Breast epithelium (tissue), 4 donors: ENCODE measurements at regions not wholly inside any gene's neighbourhood (a gene's known extent, or its start where the extent isn't known, plus 50 kb on each side); places are given as distances from the start of the nearest gene placed in this dataset.

Experiments
- DNase-seq, 2 donors: peaks; one replicate each; pipeline ENCODE4 v3.0.0-alpha.2; 2019; ENCODE audit warnings: low spot score in 2 of 2
- H3K27ac ChIP-seq, 2 donors: fragments of 200-600 bp; sonication (generic) in 1 of 2; one replicate each; pipeline ENCODE4 v1.5.1; 2016 to 2019; ENCODE audit warnings: mild to moderate bottlenecking in 1 of 2
- H3K27me3 ChIP-seq, 2 donors: fragments of 200-600 bp; sonication (generic) in 1 of 2; one replicate each; pipeline versions ENCODE4 v1.5.1 to v1.6.0; 2017 to 2019; ENCODE audit warnings: control low read depth in 1 of 2, mild to moderate bottlenecking in 1 of 2
- H3K36me3 ChIP-seq: fragments of 200-600 bp; one replicate; pipeline ENCODE4 v1.5.1; 2019
- H3K4me1 ChIP-seq, 2 donors: fragments of 200-600 bp; sonication (generic); one replicate each; pipeline ENCODE4 v1.5.1; 2016 to 2019; ENCODE audit warnings: control low read depth in 1 of 2
- H3K4me3 ChIP-seq, 3 donors: fragments of 200-600 bp; sonication (generic); 1 replicate in 2 of 3; 2 replicates in 1 of 3; pipeline ENCODE4 v1.5.1; 2016 to 2019; ENCODE audit warnings: mild to moderate bottlenecking in 3 of 3, moderate library complexity in 2 of 3
- H3K9me3 ChIP-seq, 2 donors: fragments of 200-600 bp; sonication (generic) in 1 of 2; one replicate each; pipeline ENCODE4 v1.5.1; 2016 to 2019; ENCODE audit warnings: control low read depth in 1 of 2
- POLR2A ChIP-seq: fragments of 450-650 bp; IDR thresholded peaks from one replicate; pipeline ENCODE4 v1.6.1; 2016; ENCODE audit warnings: antibody characterized with exemption, mild to moderate bottlenecking, moderate library complexity
- POLR2AphosphoS5 ChIP-seq, 3 donors: sonication (generic); formaldehyde crosslinking; IDR thresholded peaks; one replicate each; pipeline ENCODE4 v1.6.1; 2017; ENCODE audit warnings: antibody characterized with exemption in 3 of 3
- intact Hi-C: fragments of 100-400 bp; cut with DNase I; formaldehyde crosslinking; loops from one replicate; pipeline ENCODE4 v1.15.1; 2023; ENCODE audit warnings: low total_unique reads
- TF ChIP-seq, protein P1 (sequence below), 3 donors: fragments of 450-650 bp; IDR thresholded peaks; one replicate each; pipeline ENCODE4 v1.5.1; 2016 to 2017; ENCODE audit warnings: antibody characterized with exemption in 3 of 3, mild to moderate bottlenecking in 3 of 3, moderate library complexity in 3 of 3

DNA sequence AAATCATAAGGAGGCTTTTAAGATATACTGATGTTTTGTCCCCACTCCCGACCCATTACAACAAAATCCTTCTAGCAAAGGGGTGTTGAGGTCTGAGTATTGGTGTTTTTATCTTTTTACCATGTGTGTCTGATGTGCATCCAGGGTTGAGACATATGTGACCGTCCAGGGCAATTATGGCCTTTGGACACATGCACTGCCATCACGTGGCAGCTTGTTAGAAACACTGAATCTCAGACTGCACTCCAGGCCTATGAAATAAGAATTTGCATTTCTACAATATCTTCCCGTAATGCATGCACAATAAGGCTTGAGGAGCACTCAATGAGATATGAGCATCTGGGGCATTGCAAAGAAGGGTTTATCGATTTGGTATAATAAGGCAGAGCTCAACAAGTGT lies 235.1 kb upstream of the ZNF804A start:
- DNase-seq, result no peak
- intact Hi-C loops, result no loop called here
- Histone ChIP-seq H3K27me3 (no peaks in the 10 kb centered on the region), H3K27ac (no peak overlapping the region), H3K4me3 (no peak overlapping the region), H3K4me1 (no peaks in the 10 kb centered on the region), H3K36me3 (no peaks in the 10 kb centered on the region), H3K9me3 (no peaks in the 10 kb centered on the region)
- TF ChIP-seq POLR2A (no peak), POLR2AphosphoS5 (IDR thresholded peaks at IDR 0.05) (no peak)

DNA sequence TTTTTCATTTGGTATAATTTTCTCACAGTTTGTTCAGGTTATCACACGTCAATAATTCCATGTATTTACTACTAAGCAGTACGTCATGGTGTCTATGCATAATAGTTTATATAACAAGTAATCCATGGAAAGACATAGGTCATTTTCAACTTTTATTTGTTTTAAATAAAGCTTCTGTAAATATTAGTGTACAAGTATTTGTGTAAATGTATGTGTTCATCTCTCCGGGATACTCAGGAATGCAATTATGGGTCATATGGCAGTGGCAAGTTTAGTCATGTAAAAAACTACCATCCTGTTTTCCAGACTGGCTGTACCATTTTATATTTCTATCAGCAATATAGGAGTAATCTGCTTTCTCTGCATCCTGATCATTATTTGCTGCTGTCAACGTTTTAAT lies 231.1 kb upstream of the ZNF804A start:
- Histone ChIP-seq H3K27ac (no peak overlapping the region), H3K4me1 (no peaks in the 10 kb centered on the region), H3K4me3 (no peak overlapping the region), H3K27me3 (no peaks in the 10 kb centered on the region), H3K9me3 (no peaks in the 10 kb centered on the region), H3K36me3 (no peaks in the 10 kb centered on the region)
- DNase-seq, result no peak
- no peak for TF ChIP-seq POLR2AphosphoS5 (IDR thresholded peaks at IDR 0.05)
- TF ChIP-seq, protein P1, sequence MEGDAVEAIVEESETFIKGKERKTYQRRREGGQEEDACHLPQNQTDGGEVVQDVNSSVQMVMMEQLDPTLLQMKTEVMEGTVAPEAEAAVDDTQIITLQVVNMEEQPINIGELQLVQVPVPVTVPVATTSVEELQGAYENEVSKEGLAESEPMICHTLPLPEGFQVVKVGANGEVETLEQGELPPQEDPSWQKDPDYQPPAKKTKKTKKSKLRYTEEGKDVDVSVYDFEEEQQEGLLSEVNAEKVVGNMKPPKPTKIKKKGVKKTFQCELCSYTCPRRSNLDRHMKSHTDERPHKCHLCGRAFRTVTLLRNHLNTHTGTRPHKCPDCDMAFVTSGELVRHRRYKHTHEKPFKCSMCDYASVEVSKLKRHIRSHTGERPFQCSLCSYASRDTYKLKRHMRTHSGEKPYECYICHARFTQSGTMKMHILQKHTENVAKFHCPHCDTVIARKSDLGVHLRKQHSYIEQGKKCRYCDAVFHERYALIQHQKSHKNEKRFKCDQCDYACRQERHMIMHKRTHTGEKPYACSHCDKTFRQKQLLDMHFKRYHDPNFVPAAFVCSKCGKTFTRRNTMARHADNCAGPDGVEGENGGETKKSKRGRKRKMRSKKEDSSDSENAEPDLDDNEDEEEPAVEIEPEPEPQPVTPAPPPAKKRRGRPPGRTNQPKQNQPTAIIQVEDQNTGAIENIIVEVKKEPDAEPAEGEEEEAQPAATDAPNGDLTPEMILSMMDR (IDR thresholded peaks at IDR 0.05), result no peak
- intact Hi-C loops, result no loop called here

- no peaks in the 10 kb centered on the region for H3K36me3 ChIP-seq
- no peak for DNase-seq
- no peak for TF ChIP-seq POLR2AphosphoS5 (IDR thresholded peaks at IDR 0.05)
- TF ChIP-seq POLR2A, result no peak
- TF ChIP-seq, protein P1 (IDR thresholded peaks at IDR 0.05), result no peak
- intact Hi-C loops, result no loop called here
- no peaks in the 10 kb centered on the region for H3K27me3 ChIP-seq
- H3K4me1 ChIP-seq, result no peaks in the 10 kb centered on the region
- no peak overlapping the region for H3K27ac ChIP-seq
- no peaks in the 10 kb centered on the region for H3K9me3 ChIP-seq
- H3K4me3 ChIP-seq, result no peak overlapping the region
Measured at GRCh38 chr2:184369307-184369706, 229.0 kb upstream of the ZNF804A start.

- intact Hi-C loops, result no loop called here
- DNase-seq, result no peak
- Histone ChIP-seq H3K27ac (no peak overlapping the region), H3K4me1 (no peaks in the 10 kb centered on the region), H3K9me3 (no peaks in the 10 kb centered on the region), H3K36me3 (no peaks in the 10 kb centered on the region), H3K4me3 (no peak overlapping the region), H3K27me3 (no peaks in the 10 kb centered on the region)
- TF ChIP-seq POLR2AphosphoS5 (IDR thresholded peaks at IDR 0.05) (no peak), POLR2A (no peak)
- TF ChIP-seq, protein P1 (IDR thresholded peaks at IDR 0.05), result no peak
Measured at GRCh38 chr2:184370954-184371353, 227.4 kb upstream of the ZNF804A start.

- no peak overlapping the region for H3K4me3 ChIP-seq
- H3K27me3 ChIP-seq, result no peaks in the 10 kb centered on the region
- intact Hi-C loops, result no loop called here
- no peak overlapping the region for H3K27ac ChIP-seq
- no peaks in the 10 kb centered on the region for H3K9me3 ChIP-seq
- TF ChIP-seq POLR2AphosphoS5 (IDR thresholded peaks at IDR 0.05) (no peak), POLR2A (no peak)
- TF ChIP-seq, protein P1 (IDR thresholded peaks at IDR 0.05), result no peak
- H3K36me3 ChIP-seq, result no peaks in the 10 kb centered on the region
- no peaks in the 10 kb centered on the region for H3K4me1 ChIP-seq
- no peak for DNase-seq
Measured at GRCh38 chr2:184371641-184372040, 226.7 kb upstream of the ZNF804A start.

DNA sequence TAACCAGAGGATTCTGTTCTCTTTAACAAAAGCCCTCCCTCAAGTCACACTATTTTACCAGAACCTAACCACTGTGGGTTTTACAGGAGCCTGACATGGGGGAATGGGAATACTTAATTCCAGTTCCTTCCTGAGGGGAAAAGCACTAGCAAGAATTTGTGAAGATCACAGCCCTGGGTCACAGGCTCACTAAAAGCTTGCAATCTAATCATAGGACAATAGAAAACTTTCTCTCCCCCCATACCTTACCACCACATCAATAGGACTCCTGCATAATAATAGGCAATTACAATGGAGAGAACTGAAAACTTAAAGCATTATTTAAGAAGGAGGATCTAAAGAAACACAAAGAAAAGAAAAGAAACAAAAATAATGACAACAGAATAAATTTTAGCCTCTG lies 225.8 kb upstream of the ZNF804A start:
- no peak overlapping the region for H3K4me3 ChIP-seq
- no peak overlapping the region for H3K27ac ChIP-seq
- H3K27me3 ChIP-seq, result no peaks in the 10 kb centered on the region
- no peaks in the 10 kb centered on the region for H3K36me3 ChIP-seq
- DNase-seq, result no peak
- intact Hi-C loops, result no loop called here
- no peaks in the 10 kb centered on the region for H3K4me1 ChIP-seq
- no peaks in the 10 kb centered on the region for H3K9me3 ChIP-seq
- TF ChIP-seq POLR2AphosphoS5 (IDR thresholded peaks at IDR 0.05) (no peak), POLR2A (no peak)
- TF ChIP-seq, protein P1 (IDR thresholded peaks at IDR 0.05), result no peak
